Effector memory CD4-positive, alpha-beta T cell (primary cell): ENCODE measurements at regions not wholly inside any gene's neighbourhood (a gene's known extent, or its start where the extent isn't known, plus 50 kb on each side); places are given as distances from the start of the nearest gene placed in this dataset.

Experiments
- DNase-seq, 3 donors: peaks; one replicate each; pipeline ENCODE4 v3.0.0-alpha.2; 2020
- H3K27ac ChIP-seq: 2 replicates; pipeline ENCODE4 v1.7.0; 2013; ENCODE audit warnings: mild to moderate bottlenecking, low read length, moderate library complexity; ENCODE audit not compliant: insufficient read depth, poor library complexity, severe bottlenecking
- H3K27me3 ChIP-seq: replicated peaks from 2 replicates; pipeline ENCODE4 v1.7.0; 2013; ENCODE audit warnings: mild to moderate bottlenecking, low read length; ENCODE audit not compliant: insufficient read depth, control insufficient read depth, poor library complexity, severe bottlenecking
- H3K36me3 ChIP-seq: 2 replicates; pipeline ENCODE4 v1.7.0; 2013; ENCODE audit warnings: mild to moderate bottlenecking, low read length, moderate library complexity; ENCODE audit not compliant: control insufficient read depth, insufficient read depth
- H3K4me1 ChIP-seq: 2 replicates; pipeline ENCODE4 v1.7.0; 2013; ENCODE audit warnings: low read length, mild to moderate bottlenecking; ENCODE audit not compliant: control insufficient read depth, insufficient read depth, poor library complexity, severe bottlenecking
- H3K4me3 ChIP-seq: 2 replicates; pipeline ENCODE4 v1.7.0; 2013; ENCODE audit warnings: low read length, low read depth, mild to moderate bottlenecking; ENCODE audit not compliant: insufficient read depth, poor library complexity, severe bottlenecking
- H3K9me3 ChIP-seq: 2 replicates; pipeline ENCODE4 v1.7.0; 2013; ENCODE audit warnings: mild to moderate bottlenecking, low read length, moderate library complexity; ENCODE audit not compliant: control insufficient read depth

- Histone ChIP-seq H3K27ac (no peak overlapping the region), H3K36me3 (no peaks in the 10 kb centered on the region), H3K4me1 (peaks cover 18% of the 10 kb centered on the region), H3K4me3 (no peak overlapping the region), H3K9me3 (no peaks in the 10 kb centered on the region), H3K27me3 (no peaks in the 10 kb centered on the region)
- no peak for DNase-seq
Observed at GRCh38 chr2:147660680-147661079, 184.1 kb upstream of the ACVR2A start.

- no peak overlapping the region for H3K27ac ChIP-seq
- H3K27me3 ChIP-seq = no peaks in the 10 kb centered on the region
- no peaks in the 10 kb centered on the region for H3K9me3 ChIP-seq
- H3K4me1 ChIP-seq = peaks cover 11% of the 10 kb centered on the region
- DNase-seq = no peak
- H3K4me3 ChIP-seq = no peak overlapping the region
- H3K36me3 ChIP-seq = no peaks in the 10 kb centered on the region
Observed at GRCh38 chr2:147659051-147659450, 185.8 kb upstream of the ACVR2A start.

- H3K4me3 ChIP-seq = no peak overlapping the region
- H3K27me3 ChIP-seq = no peaks in the 10 kb centered on the region
- H3K36me3 ChIP-seq = no peaks in the 10 kb centered on the region
- DNase-seq = no peak
- H3K9me3 ChIP-seq = no peaks in the 10 kb centered on the region
- peaks cover 2% of the 10 kb centered on the region for H3K4me1 ChIP-seq
- no peak overlapping the region for H3K27ac ChIP-seq
Observed at GRCh38 chr2:147657086-147658000, 187.5 kb upstream of the ACVR2A start.

- H3K4me1 ChIP-seq = no peaks in the 10 kb centered on the region
- H3K9me3 ChIP-seq = no peaks in the 10 kb centered on the region
- no peak for DNase-seq
- H3K4me3 ChIP-seq = no peak overlapping the region
- no peaks in the 10 kb centered on the region for H3K36me3 ChIP-seq
- H3K27ac ChIP-seq = no peak overlapping the region
- no peaks in the 10 kb centered on the region for H3K27me3 ChIP-seq
Observed at GRCh38 chr2:147649998-147650397, 194.8 kb upstream of the ACVR2A start.

GRCh38 chr2:147649286-147649685 is 195.5 kb upstream of the ACVR2A start:
- H3K36me3 ChIP-seq = no peaks in the 10 kb centered on the region
- H3K4me1 ChIP-seq = no peaks in the 10 kb centered on the region
- no peaks in the 10 kb centered on the region for H3K27me3 ChIP-seq
- DNase-seq = no peak
- H3K9me3 ChIP-seq = no peaks in the 10 kb centered on the region
- H3K27ac ChIP-seq = no peak overlapping the region
- no peak overlapping the region for H3K4me3 ChIP-seq

- Histone ChIP-seq H3K27me3 (no peaks in the 10 kb centered on the region), H3K4me3 (no peak overlapping the region), H3K27ac (no peak overlapping the region), H3K9me3 (no peaks in the 10 kb centered on the region), H3K36me3 (no peaks in the 10 kb centered on the region), H3K4me1 (no peaks in the 10 kb centered on the region)
- DNase-seq = no peak
Observed at GRCh38 chr2:147648471-147648870, 196.4 kb upstream of the ACVR2A start.

- Histone ChIP-seq H3K9me3 (no peaks in the 10 kb centered on the region), H3K4me3 (no peak overlapping the region), H3K27me3 (no peaks in the 10 kb centered on the region), H3K4me1 (no peaks in the 10 kb centered on the region), H3K27ac (no peak overlapping the region), H3K36me3 (no peaks in the 10 kb centered on the region)
- no peak for DNase-seq
Observed at GRCh38 chr2:147647816-147648215, 197.0 kb upstream of the ACVR2A start.

- DNase-seq = no peak
- Histone ChIP-seq H3K27ac (no peak overlapping the region), H3K36me3 (no peaks in the 10 kb centered on the region), H3K4me1 (no peaks in the 10 kb centered on the region), H3K9me3 (no peaks in the 10 kb centered on the region), H3K27me3 (no peaks in the 10 kb centered on the region), H3K4me3 (no peak overlapping the region)
Observed at GRCh38 chr2:147646818-147647468, 197.9 kb upstream of the ACVR2A start.

- Histone ChIP-seq H3K4me3 (no peak overlapping the region), H3K27ac (no peak overlapping the region), H3K4me1 (no peaks in the 10 kb centered on the region), H3K9me3 (no peaks in the 10 kb centered on the region), H3K36me3 (no peaks in the 10 kb centered on the region), H3K27me3 (no peaks in the 10 kb centered on the region)
- DNase-seq = no peak
Observed at GRCh38 chr2:147644491-147644890, 200.3 kb upstream of the ACVR2A start.

- Histone ChIP-seq H3K4me1 (no peaks in the 10 kb centered on the region), H3K36me3 (no peaks in the 10 kb centered on the region), H3K9me3 (no peaks in the 10 kb centered on the region), H3K27ac (no peak overlapping the region), H3K27me3 (no peaks in the 10 kb centered on the region), H3K4me3 (no peak overlapping the region)
- no peak for DNase-seq
Observed at GRCh38 chr2:147642765-147643164, 202.1 kb upstream of the ACVR2A start.
